K562 (cell line): ENCODE measurements at regions not wholly inside any gene's neighbourhood (a gene's known extent, or its start where the extent isn't known, plus 50 kb on each side); places are given as distances from the start of the nearest gene placed in this dataset.

Source experiments
- ATAC-seq: fragments of 200-7000 bp; cut with Tn5 transposase; 3 replicates; pipeline ENCODE4 v1.9.1; 2020; ENCODE audit warnings: moderate library complexity
- BruUV-seq: library from RNA; stranded (reverse); fragments of 400-500 nt; replicated peaks from 2 replicates; lab custom pipeline; 2021; lab: Mats Ljungman, UMichigan
- CTCF ChIA-PET: fragments of 300-600 bp; formaldehyde crosslinking; extraction: SDS; loops from one replicate; lab custom pipeline; 2021; ENCODE audit warnings: low intra/inter-chr PET ratio; lab: Yijun Ruan, JAX
- POLR2A ChIA-PET: fragments of 300-600, 350-650 bp; sonication (Branson Sonifier 250); formaldehyde crosslinking; extraction: SDS; loops from one replicate; lab custom pipeline; 2021; ENCODE audit warnings: antibody characterized with exemption, inconsistent platforms; lab: Yijun Ruan, JAX
- DNase-seq, 4 experiments: peaks; one replicate each; pipeline versions ENCODE4 v3.0.0 to v3.0.0-alpha.2; 2011 to 2018; ENCODE audit warnings: low spot score in 3 of 4, mixed read lengths in 3 of 4; ENCODE audit errors: extremely low read depth in 1 of 4
- FAIRE-seq: peaks from 2 replicates; lab custom pipeline; 2011; peaks lifted over from hg19 to GRCh38; lab: Jason Lieb, UNC
- H2AFZ ChIP-seq: 2 replicates; pipeline ENCODE4 v1.6.0; 2011; ENCODE audit warnings: low read depth, low read length, control low read depth, inconsistent platforms
- H3K27ac ChIP-seq: fragments of 200-600 bp; 3 replicates; pipeline ENCODE4 v1.8.0; 2011; ENCODE audit warnings: low read depth, mild to moderate bottlenecking, control low read depth, inconsistent platforms, low read length, moderate library complexity, mixed read lengths; ENCODE audit errors: extremely low read depth
- H3K27me3 ChIP-seq, 2 experiments: fragments of 300-600 bp in 1 of 2; 2 replicates in 1 of 2; 3 replicates in 1 of 2; pipeline versions ENCODE4 v1.6.0 to v1.8.0; 2011; ENCODE audit warnings: inconsistent platforms in 2 of 2, low read length in 2 of 2, mild to moderate bottlenecking in 1 of 2, mixed read lengths in 1 of 2, moderate library complexity in 1 of 2; ENCODE audit not compliant: control insufficient read depth in 2 of 2, insufficient read depth in 2 of 2
- H3K36me3 ChIP-seq: fragments of 300-600 bp; 3 replicates; pipeline ENCODE4 v1.8.0; 2011; ENCODE audit warnings: mild to moderate bottlenecking, low read length, inconsistent platforms; ENCODE audit not compliant: control insufficient read depth, insufficient read depth
- H3K4me1 ChIP-seq, 2 experiments: fragments of 200-600 bp in 1 of 2; replicated peaks in 1 of 2; 2 replicates in 1 of 2; 3 replicates in 1 of 2; pipeline versions ENCODE4 v1.5.1 to v1.8.0; 2011; ENCODE audit warnings: inconsistent platforms in 2 of 2, low read length in 2 of 2, mild to moderate bottlenecking in 1 of 2, mixed read lengths in 1 of 2, moderate library complexity in 1 of 2; ENCODE audit not compliant: control insufficient read depth in 2 of 2, insufficient read depth in 2 of 2
- H3K4me2 ChIP-seq: 2 replicates; pipeline ENCODE4 v1.6.1; 2011; ENCODE audit warnings: low read length, control low read depth, inconsistent platforms, mixed read lengths; ENCODE audit not compliant: insufficient read depth
- H3K4me3 ChIP-seq: fragments of 200-600 bp; sonication (generic), shearing (Covaris generic); 2 replicates; pipeline ENCODE4 v1.5.1; 2016; ENCODE audit warnings: control low read depth, inconsistent platforms
- H3K79me2 ChIP-seq: fragments of 200-600 bp; 3 replicates; pipeline ENCODE4 v1.8.0; 2011; ENCODE audit warnings: low read length, inconsistent platforms; ENCODE audit not compliant: control insufficient read depth, insufficient read depth
- H3K9ac ChIP-seq, 2 experiments: 2 replicates each; pipeline versions ENCODE4 v1.6.0 to v1.6.1; 2011; ENCODE audit warnings: low read depth in 2 of 2, low read length in 2 of 2, control low read depth in 1 of 2, inconsistent platforms in 1 of 2, mild to moderate bottlenecking in 1 of 2, mixed read lengths in 1 of 2; ENCODE audit not compliant: insufficient read depth in 1 of 2
- H3K9me1 ChIP-seq: one replicate; pipeline ENCODE4 v1.6.0; 2011; ENCODE audit warnings: inconsistent platforms, mild to moderate bottlenecking, low read length, moderate library complexity; ENCODE audit not compliant: control insufficient read depth, insufficient read depth
- H3K9me3 ChIP-seq: replicated peaks from 2 replicates; pipeline ENCODE4 v1.5.1; 2011; ENCODE audit warnings: low read depth, low read length, inconsistent platforms; ENCODE audit not compliant: control insufficient read depth, insufficient read depth
- H4K20me1 ChIP-seq: replicated peaks from 2 replicates; pipeline ENCODE4 v1.6.1; 2011; ENCODE audit warnings: low read length, inconsistent platforms, mixed read lengths; ENCODE audit not compliant: control insufficient read depth, insufficient read depth
- BRD4 ChIP-seq: fragments of 200-600 bp; sonication (generic); IDR thresholded peaks from 2 replicates; pipeline ENCODE4 v1.6.1; 2017; ENCODE audit warnings: inconsistent platforms
- CSDE1 ChIP-seq, 2 experiments: fragments of 450-650 bp; IDR thresholded peaks; 2 replicates each; pipeline ENCODE4 v1.6.1; 2016; ENCODE audit warnings: mild to moderate bottlenecking in 1 of 2
- DDX20 ChIP-seq: fragments of 450-650 bp; IDR thresholded peaks from 2 replicates; pipeline ENCODE4 v1.6.1; 2016; ENCODE audit warnings: missing genetic modification characterization, low read depth, mild to moderate bottlenecking, missing compliant biosample characterization, moderate library complexity
- GTF2F1 ChIP-seq: IDR thresholded peaks from 2 replicates; pipeline ENCODE4 v1.6.1; 2011; ENCODE audit warnings: low read depth, low read length, improper control_type of control experiment
- HDAC8 ChIP-seq: fragments of 450-650 bp; IDR thresholded peaks from 2 replicates; pipeline ENCODE4 v1.6.1; 2016; ENCODE audit warnings: mild to moderate bottlenecking, missing genetic modification characterization, moderate library complexity, missing compliant biosample characterization
- L3MBTL2 ChIP-seq: fragments of 450-650 bp; IDR thresholded peaks from 2 replicates; pipeline ENCODE4 v1.6.1; 2016; ENCODE audit warnings: mild to moderate bottlenecking, moderate library complexity
- MTF1 ChIP-seq: fragments of 250-450 bp; sonication (Bioruptor Pico); IDR thresholded peaks from 2 replicates; pipeline ENCODE4 v1.9.0; 2021; ENCODE audit warnings: moderate library complexity, mild to moderate bottlenecking, inconsistent platforms, borderline replicate concordance
- POLR2G ChIP-seq: fragments of 200-400 bp; formaldehyde crosslinking; IDR thresholded peaks from 2 replicates; pipeline ENCODE4 v1.6.1; 2017; ENCODE audit warnings: low read depth, mild to moderate bottlenecking, antibody characterized with exemption, low read length, moderate library complexity
- PTTG1 ChIP-seq: fragments of 450-650 bp; IDR thresholded peaks from 2 replicates; pipeline ENCODE4 v1.6.1; 2016; ENCODE audit warnings: low read depth, mild to moderate bottlenecking, missing genetic modification characterization, missing compliant biosample characterization
- TSC22D4 ChIP-seq: fragments of 450-650 bp; IDR thresholded peaks from 2 replicates; pipeline ENCODE4 v1.6.1; 2016; ENCODE audit warnings: missing genetic modification characterization, missing biosample characterization, control low read depth
- ZNF253 ChIP-seq: fragments of 250-450 bp; sonication (Bioruptor Pico); conservative IDR thresholded peaks from 2 replicates; pipeline ENCODE4 v1.6.1; 2021; ENCODE audit warnings: mild to moderate bottlenecking
- ZNF316 ChIP-seq: fragments of 450-650 bp; IDR thresholded peaks from 2 replicates; pipeline ENCODE4 v1.6.1; 2016
- ZNF740 ChIP-seq, 3 experiments: fragments of 200-800 bp in 1 of 3; sonication (Bioruptor generic) in 1 of 3; sonication (generic) in 1 of 3; formaldehyde crosslinking in 1 of 3; IDR thresholded peaks; 2 replicates each; pipeline versions ENCODE4 v1.6.1 to v1.8.0; 2016 to 2022; ENCODE audit warnings: mild to moderate bottlenecking in 2 of 3, missing compliant biosample characterization in 2 of 3, missing genetic modification characterization in 2 of 3, missing genetic modification reagents in 1 of 3
- ZNF77 ChIP-seq: fragments of 250-450 bp; sonication (Bioruptor Pico); IDR thresholded peaks from 2 replicates; pipeline ENCODE4 v1.5.0; 2020
- ZNF785 ChIP-seq: fragments of 250-450 bp; sonication (Bioruptor Pico); IDR thresholded peaks from 2 replicates; pipeline ENCODE4 v1.4.0; 2020; ENCODE audit warnings: mild to moderate bottlenecking
- in situ Hi-C: fragments of 300-500 bp; cut with MboI; formaldehyde crosslinking; loops from 4 replicates; pipeline ENCODE4 v1.15.0; 2018; ENCODE audit warnings: inconsistent platforms, mixed read lengths
- intact Hi-C: fragments of 100-400 bp; cut with micrococcal nuclease; formaldehyde crosslinking; loops from 2 replicates; pipeline ENCODE4 v1.14.2; 2022
- TF ChIP-seq, protein P1 (sequence below): fragments of 450-650 bp; formaldehyde crosslinking; IDR thresholded peaks from 2 replicates; pipeline ENCODE4 v1.4.0; 2022; ENCODE audit warnings: missing genetic modification characterization
- TF ChIP-seq, protein P2 (sequence below): fragments of 450-650 bp; formaldehyde crosslinking; IDR thresholded peaks from 2 replicates; pipeline ENCODE4 v1.4.0; 2022; ENCODE audit warnings: mild to moderate bottlenecking, moderate library complexity
- TF ChIP-seq, protein P3 (sequence below): sonication (generic); formaldehyde crosslinking; IDR thresholded peaks from 2 replicates; pipeline ENCODE4 v1.8.1; 2023; ENCODE audit warnings: mild to moderate bottlenecking, missing genetic modification reagents

- no peaks in the 10 kb centered on the region for H3K36me3 ChIP-seq
- in situ Hi-C loops (no loop called here), intact Hi-C loops (no loop called here)
- H3K9me1 ChIP-seq = no peaks in the 10 kb centered on the region
- no peak overlapping the region for H3K4me2 ChIP-seq
- FAIRE-seq (no peak), DNase-seq (no peak), ATAC-seq (no peak)
- no peaks in the 10 kb centered on the region for H3K9me3 ChIP-seq
- no peaks in the 10 kb centered on the region for H3K4me1 ChIP-seq
- no peaks in the 10 kb centered on the region for H3K79me2 ChIP-seq
- ChIA-PET CTCF (no interaction called here), POLR2A (no interaction called here)
- H3K27me3 ChIP-seq = no peaks in the 10 kb centered on the region
- no peak overlapping the region for H3K9ac ChIP-seq
- no peak for TF ChIP-seq L3MBTL2
- no peak for TF ChIP-seq HDAC8 (tag)
- TF ChIP-seq DDX20 (tag) = no peak
- TF ChIP-seq, protein P1, sequence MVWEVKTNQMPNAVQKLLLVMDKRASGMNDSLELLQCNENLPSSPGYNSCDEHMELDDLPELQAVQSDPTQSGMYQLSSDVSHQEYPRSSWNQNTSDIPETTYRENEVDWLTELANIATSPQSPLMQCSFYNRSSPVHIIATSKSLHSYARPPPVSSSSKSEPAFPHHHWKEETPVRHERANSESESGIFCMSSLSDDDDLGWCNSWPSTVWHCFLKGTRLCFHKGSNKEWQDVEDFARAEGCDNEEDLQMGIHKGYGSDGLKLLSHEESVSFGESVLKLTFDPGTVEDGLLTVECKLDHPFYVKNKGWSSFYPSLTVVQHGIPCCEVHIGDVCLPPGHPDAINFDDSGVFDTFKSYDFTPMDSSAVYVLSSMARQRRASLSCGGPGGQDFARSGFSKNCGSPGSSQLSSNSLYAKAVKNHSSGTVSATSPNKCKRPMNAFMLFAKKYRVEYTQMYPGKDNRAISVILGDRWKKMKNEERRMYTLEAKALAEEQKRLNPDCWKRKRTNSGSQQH (CRISPR knock-in tag) = no peak
- TF ChIP-seq ZNF316 = no peak
- TF ChIP-seq ZNF785 = no peak
- TF ChIP-seq ZNF77 (CRISPR knock-in tag) = no peak
- no peak for TF ChIP-seq POLR2G
- no peak for TF ChIP-seq GTF2F1
- TF ChIP-seq ZNF740 (CRISPR knock-in tag; IDR thresholded peaks at IDR 0.05) = no peak
- TF ChIP-seq ZNF740 (tag; IDR thresholded peaks at IDR 0.05) = no peak
- TF ChIP-seq ZNF253 (CRISPR knock-in tag) = no peak
- TF ChIP-seq CSDE1 (IDR thresholded peaks at IDR 0.05) = no peak
- no peak for TF ChIP-seq TSC22D4
- TF ChIP-seq PTTG1 (tag) = no peak
- TF ChIP-seq, protein P2, sequence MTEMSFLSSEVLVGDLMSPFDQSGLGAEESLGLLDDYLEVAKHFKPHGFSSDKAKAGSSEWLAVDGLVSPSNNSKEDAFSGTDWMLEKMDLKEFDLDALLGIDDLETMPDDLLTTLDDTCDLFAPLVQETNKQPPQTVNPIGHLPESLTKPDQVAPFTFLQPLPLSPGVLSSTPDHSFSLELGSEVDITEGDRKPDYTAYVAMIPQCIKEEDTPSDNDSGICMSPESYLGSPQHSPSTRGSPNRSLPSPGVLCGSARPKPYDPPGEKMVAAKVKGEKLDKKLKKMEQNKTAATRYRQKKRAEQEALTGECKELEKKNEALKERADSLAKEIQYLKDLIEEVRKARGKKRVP (CRISPR knock-in tag) = no peak
- TF ChIP-seq MTF1 (CRISPR knock-in tag) = no peak
- TF ChIP-seq, protein P3, sequence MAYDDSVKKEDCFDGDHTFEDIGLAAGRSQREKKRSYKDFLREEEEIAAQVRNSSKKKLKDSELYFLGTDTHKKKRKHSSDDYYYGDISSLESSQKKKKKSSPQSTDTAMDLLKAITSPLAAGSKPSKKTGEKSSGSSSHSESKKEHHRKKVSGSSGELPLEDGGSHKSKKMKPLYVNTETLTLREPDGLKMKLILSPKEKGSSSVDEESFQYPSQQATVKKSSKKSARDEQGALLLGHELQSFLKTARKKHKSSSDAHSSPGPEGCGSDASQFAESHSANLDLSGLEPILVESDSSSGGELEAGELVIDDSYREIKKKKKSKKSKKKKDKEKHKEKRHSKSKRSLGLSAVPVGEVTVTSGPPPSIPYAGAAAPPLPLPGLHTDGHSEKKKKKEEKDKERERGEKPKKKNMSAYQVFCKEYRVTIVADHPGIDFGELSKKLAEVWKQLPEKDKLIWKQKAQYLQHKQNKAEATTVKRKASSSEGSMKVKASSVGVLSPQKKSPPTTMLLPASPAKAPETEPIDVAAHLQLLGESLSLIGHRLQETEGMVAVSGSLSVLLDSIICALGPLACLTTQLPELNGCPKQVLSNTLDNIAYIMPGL (CRISPR knock-in tag) = no peak
- no peak for TF ChIP-seq BRD4
- no peaks in the 10 kb centered on the region for H4K20me1 ChIP-seq
- H3K27ac ChIP-seq = no peak overlapping the region
- H3K4me3 ChIP-seq = no peak overlapping the region
- no peak overlapping the region for H2AFZ ChIP-seq
- BruUV-seq = no TSS peak
These were observed 1162.5 kb downstream of the MRPL39 start for GRCh38 chr21:24444736-24445135.
